ENCODE measurements at regions not wholly inside any gene's neighbourhood (a gene's known extent, or its start where the extent isn't known, plus 50 kb on each side); places are given as distances from the start of the nearest gene placed in this dataset.

GRCh38 chr1:82962658-82963057, 1036.3 kb downstream of the TTLL7 start:
- H3K4me3 ChIP-seq (ENCODE audit: control insufficient read depth, low read depth, low read length), result no peak overlapping the region
- TF ChIP-seq CTCF (IDR thresholded peaks at IDR 0.05; ENCODE audit: control insufficient read depth, insufficient read depth, low read depth, low read length, missing control alignments), result no peak
- DNase-seq (ENCODE audit: low read depth), result no peak

- no peak for TF ChIP-seq CTCF (IDR thresholded peaks at IDR 0.05; ENCODE audit: control insufficient read depth, insufficient read depth, low read depth, low read length, missing control alignments)
- H3K4me3 ChIP-seq (ENCODE audit: control insufficient read depth, low read depth, low read length), result no peak overlapping the region
- no peak for DNase-seq (ENCODE audit: low read depth)
Observed at GRCh38 chr1:82950606-82951200, 1048.2 kb downstream of the TTLL7 start.

GRCh38 chr1:82948386-82948785, 1050.5 kb downstream of the TTLL7 start:
- no peak overlapping the region for H3K4me3 ChIP-seq (ENCODE audit: control insufficient read depth, low read depth, low read length)
- DNase-seq (ENCODE audit: low read depth), result no peak
- no peak for TF ChIP-seq CTCF (IDR thresholded peaks at IDR 0.05; ENCODE audit: control insufficient read depth, insufficient read depth, low read depth, low read length, missing control alignments)

- DNase-seq (ENCODE audit: low read depth), result no peak
- no peak overlapping the region for H3K4me3 ChIP-seq (ENCODE audit: control insufficient read depth, low read depth, low read length)
- no peak for TF ChIP-seq CTCF (IDR thresholded peaks at IDR 0.05; ENCODE audit: control insufficient read depth, insufficient read depth, low read depth, low read length, missing control alignments)
Observed at GRCh38 chr1:82947278-82947677, 1051.7 kb downstream of the TTLL7 start.

- DNase-seq (ENCODE audit: low read depth), result no peak
- no peak overlapping the region for H3K4me3 ChIP-seq (ENCODE audit: control insufficient read depth, low read depth, low read length)
- TF ChIP-seq CTCF (IDR thresholded peaks at IDR 0.05; ENCODE audit: control insufficient read depth, insufficient read depth, low read depth, low read length, missing control alignments), result no peak
Observed at GRCh38 chr1:82946096-82946605, 1052.8 kb downstream of the TTLL7 start.

GRCh38 chr1:82944822-82945221, 1054.1 kb downstream of the TTLL7 start:
- DNase-seq (ENCODE audit: low read depth), result no peak
- no peak for TF ChIP-seq CTCF (IDR thresholded peaks at IDR 0.05; ENCODE audit: control insufficient read depth, insufficient read depth, low read depth, low read length, missing control alignments)
- H3K4me3 ChIP-seq (ENCODE audit: control insufficient read depth, low read depth, low read length), result no peak overlapping the region
